Ishikawa (cell line): ENCODE measurements at regions not wholly inside any gene's neighbourhood (a gene's known extent, or its start where the extent isn't known, plus 50 kb on each side); places are given as distances from the start of the nearest gene placed in this dataset.
A peak's percentile ranks its signal among the peaks of the same experiment; 100 is the strongest.

ENCODE experiments used
- CEBPB ChIP-seq: IDR thresholded peaks from 2 replicates; pipeline ENCODE4 v1.6.1; 2012
- CREB1 ChIP-seq: IDR thresholded peaks from 2 replicates; pipeline ENCODE4 v1.6.1; 2012; ENCODE audit warnings: low read depth
- EGR1 ChIP-seq: IDR thresholded peaks from 2 replicates; pipeline ENCODE4 v1.6.1; 2012
- EP300 ChIP-seq: IDR thresholded peaks from 2 replicates; pipeline ENCODE4 v1.6.1; 2012; ENCODE audit warnings: borderline replicate concordance
- FOXM1 ChIP-seq: IDR thresholded peaks from 2 replicates; pipeline ENCODE4 v1.6.1; 2012; ENCODE audit warnings: low read depth, borderline replicate concordance
- NFIC ChIP-seq: IDR thresholded peaks from 2 replicates; pipeline ENCODE4 v1.6.1; 2012
- RAD21 ChIP-seq: IDR thresholded peaks from 2 replicates; pipeline ENCODE4 v1.6.1; 2012; ENCODE audit warnings: low read depth
- REST ChIP-seq: IDR thresholded peaks from 2 replicates; pipeline ENCODE4 v1.6.1; 2012; ENCODE audit warnings: low read depth, mild to moderate bottlenecking
- TAF1 ChIP-seq: IDR thresholded peaks from 2 replicates; pipeline ENCODE4 v1.6.1; 2012; ENCODE audit warnings: low read depth, mild to moderate bottlenecking
- TCF12 ChIP-seq: IDR thresholded peaks from 2 replicates; pipeline ENCODE4 v1.6.1; 2012; ENCODE audit warnings: low read depth
- TEAD4 ChIP-seq: IDR thresholded peaks from 2 replicates; pipeline ENCODE4 v1.6.1; 2012
- YY1 ChIP-seq: IDR thresholded peaks from 2 replicates; pipeline ENCODE4 v1.6.1; 2012; ENCODE audit warnings: low read depth
- ZBTB7A ChIP-seq: IDR thresholded peaks from 2 replicates; pipeline ENCODE4 v1.6.1; 2012; ENCODE audit warnings: low read depth
- TF ChIP-seq, protein P1 (sequence below): IDR thresholded peaks from 2 replicates; pipeline ENCODE4 v1.6.1; 2012
- TF ChIP-seq, protein P2 (sequence below): IDR thresholded peaks from 2 replicates; pipeline ENCODE4 v1.6.1; 2012

DNA sequence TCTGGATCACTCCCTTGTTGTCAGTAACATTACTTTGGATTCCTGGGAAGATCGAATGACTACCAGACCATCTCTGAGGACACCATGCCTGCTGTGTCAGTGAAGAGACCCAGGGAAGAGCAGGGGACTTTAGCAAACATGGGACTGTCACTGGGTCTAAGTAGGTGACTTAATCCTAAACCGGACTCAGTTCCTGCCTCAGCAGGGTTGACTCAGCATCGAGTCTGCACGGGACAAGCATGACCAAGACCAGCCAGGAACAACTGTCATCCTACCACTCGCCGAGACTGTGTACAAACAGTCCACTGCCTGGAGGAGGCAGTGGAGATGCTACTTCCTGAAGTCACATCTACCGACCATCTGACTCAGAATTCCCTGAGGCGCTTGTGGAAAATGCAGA, 53.2 kb upstream of the RAB4A start:
- TF ChIP-seq REST (no peak), EP300 (no peak), RAD21 (no peak), TAF1 (no peak), ZBTB7A (no peak), EGR1 (no peak), CEBPB (no peak)

GRCh38 chr1:229218612-229219025, 52.3 kb upstream of the RAB4A start:
- TF ChIP-seq EP300: no peak
- no peak for TF ChIP-seq FOXM1
- TF ChIP-seq YY1: no peak
- TF ChIP-seq, protein P1, sequence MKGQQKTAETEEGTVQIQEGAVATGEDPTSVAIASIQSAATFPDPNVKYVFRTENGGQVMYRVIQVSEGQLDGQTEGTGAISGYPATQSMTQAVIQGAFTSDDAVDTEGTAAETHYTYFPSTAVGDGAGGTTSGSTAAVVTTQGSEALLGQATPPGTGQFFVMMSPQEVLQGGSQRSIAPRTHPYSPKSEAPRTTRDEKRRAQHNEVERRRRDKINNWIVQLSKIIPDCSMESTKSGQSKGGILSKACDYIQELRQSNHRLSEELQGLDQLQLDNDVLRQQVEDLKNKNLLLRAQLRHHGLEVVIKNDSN: no peak
- no peak for TF ChIP-seq CEBPB
- no peak for TF ChIP-seq REST
- TF ChIP-seq TCF12: no peak
- TF ChIP-seq, protein P2, sequence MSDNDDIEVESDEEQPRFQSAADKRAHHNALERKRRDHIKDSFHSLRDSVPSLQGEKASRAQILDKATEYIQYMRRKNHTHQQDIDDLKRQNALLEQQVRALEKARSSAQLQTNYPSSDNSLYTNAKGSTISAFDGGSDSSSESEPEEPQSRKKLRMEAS: no peak
- TF ChIP-seq TAF1: no peak
- TF ChIP-seq CREB1: no peak
- no peak for TF ChIP-seq RAD21
- no peak for TF ChIP-seq NFIC
- TF ChIP-seq ZBTB7A: no peak
- no peak for TF ChIP-seq TEAD4
- TF ChIP-seq EGR1: no peak

DNA sequence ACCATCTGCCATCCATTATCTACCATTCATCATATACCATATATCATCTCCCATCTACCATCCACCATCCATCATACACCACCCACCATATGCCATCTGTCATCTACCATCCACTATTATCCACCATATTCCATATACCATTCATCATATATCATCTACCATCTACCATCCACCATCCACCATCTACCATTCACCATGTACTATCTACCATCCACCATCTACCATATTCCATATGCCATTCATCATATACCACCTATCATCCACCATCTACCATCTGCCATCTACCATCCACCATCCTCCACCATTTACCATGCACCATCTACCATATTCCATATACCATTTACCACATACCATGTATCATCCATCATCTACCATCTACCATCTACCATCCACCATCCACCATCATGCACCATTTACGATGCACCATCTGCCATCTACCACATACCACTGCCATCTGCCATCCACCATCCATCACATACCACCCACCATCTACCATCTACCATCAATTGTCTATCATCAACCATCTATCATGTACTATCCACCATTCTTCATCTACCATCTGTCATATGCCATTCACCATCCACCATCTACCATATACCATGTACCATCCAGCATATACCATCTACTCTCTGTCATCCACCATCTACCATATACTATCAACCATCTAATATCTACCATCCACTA, 50.6 kb upstream of the RAB4A start:
- TF ChIP-seq CEBPB (no peak), TEAD4 (no peak), ZBTB7A (no peak), NFIC (no peak), EGR1 (no peak), TCF12 (no peak), RAD21 (no peak)
- TF ChIP-seq, protein P2: no peak
- TF ChIP-seq, protein P1: no peak

- TF ChIP-seq TAF1 (no peak), CREB1 (no peak), TCF12 (0 out of 2 replicates have a peak, but pooled peaks have one; percentile 24), REST (no peak), FOXM1 (no peak), NFIC (peak; percentile 89), RAD21 (no peak)
Observed at GRCh38 chr1:229221106-229222019, 49.5 kb upstream of the RAB4A start.
